CD4-positive, alpha-beta T cell treated with Interleukin-2 at 100 ng/mL for 4 hours (primary cell): ENCODE measurements at regions not wholly inside any gene's neighbourhood (a gene's known extent, or its start where the extent isn't known, plus 50 kb on each side); places are given as distances from the start of the nearest gene placed in this dataset.

Source experiments
- DNase-seq: peaks from one replicate; pipeline ENCODE4 v3.0.0-alpha.2; 2020; ENCODE audit warnings: low spot score

- DNase-seq: no peak
Observed at GRCh38 chr12:74910831-74911230, 298.8 kb downstream of the KCNC2 start.

- DNase-seq: no peak
Observed at GRCh38 chr12:74914378-74914777, 295.3 kb downstream of the KCNC2 start.

- no peak for DNase-seq
Observed at GRCh38 chr12:74915718-74916117, 293.9 kb downstream of the KCNC2 start.

- no peak for DNase-seq
Observed at GRCh38 chr12:74917743-74918142, 291.9 kb downstream of the KCNC2 start.

GRCh38 chr12:74918291-74918690 lies 291.3 kb downstream of the KCNC2 start:
- DNase-seq: no peak

- no peak for DNase-seq
Observed at GRCh38 chr12:74922117-74922516, 287.5 kb downstream of the KCNC2 start.

- no peak for DNase-seq
Observed at GRCh38 chr12:74922642-74923041, 287.0 kb downstream of the KCNC2 start.

- DNase-seq: no peak
Observed at GRCh38 chr12:74941670-74942069, 268.0 kb downstream of the KCNC2 start.

GRCh38 chr12:74945771-74946198 lies 263.9 kb downstream of the KCNC2 start:
- DNase-seq: peak; percentile 6

- DNase-seq: no peak
Observed at GRCh38 chr12:74953697-74954096, 255.9 kb downstream of the KCNC2 start.

GRCh38 chr12:74957231-74957630 lies 252.4 kb downstream of the KCNC2 start:
- no peak for DNase-seq

- DNase-seq: no peak
Observed at GRCh38 chr12:74957634-74958033, 252.0 kb downstream of the KCNC2 start.

- no peak for DNase-seq
Observed at GRCh38 chr12:74959657-74960056, 250.0 kb downstream of the KCNC2 start.

GRCh38 chr12:74963304-74963703 lies 246.3 kb downstream of the KCNC2 start:
- DNase-seq: no peak

- no peak for DNase-seq
Observed at GRCh38 chr12:74963867-74964331, 245.7 kb downstream of the KCNC2 start.

GRCh38 chr12:74964390-74964789 lies 245.2 kb downstream of the KCNC2 start:
- DNase-seq: no peak

GRCh38 chr12:74971201-74971600 lies 238.4 kb downstream of the KCNC2 start:
- no peak for DNase-seq

GRCh38 chr12:74977832-74978481 lies 231.7 kb downstream of the KCNC2 start:
- DNase-seq: no peak

- DNase-seq: no peak
Observed at GRCh38 chr12:74980510-74980909, 229.1 kb downstream of the KCNC2 start.

- no peak for DNase-seq
Observed at GRCh38 chr12:74981541-74981940, 228.1 kb downstream of the KCNC2 start.

- DNase-seq: no peak
Observed at GRCh38 chr12:74983917-74984316, 225.7 kb downstream of the KCNC2 start.

GRCh38 chr12:74984631-74985030 lies 225.0 kb downstream of the KCNC2 start:
- DNase-seq: no peak

GRCh38 chr12:74985293-74985985 lies 224.2 kb downstream of the KCNC2 start:
- DNase-seq: no peak

- no peak for DNase-seq
Observed at GRCh38 chr12:74985986-74986319, 223.7 kb downstream of the KCNC2 start.
